ENCODE measurements at regions not wholly inside any gene's neighbourhood (a gene's known extent, or its start where the extent isn't known, plus 50 kb on each side); places are given as distances from the start of the nearest gene placed in this dataset.

DNA sequence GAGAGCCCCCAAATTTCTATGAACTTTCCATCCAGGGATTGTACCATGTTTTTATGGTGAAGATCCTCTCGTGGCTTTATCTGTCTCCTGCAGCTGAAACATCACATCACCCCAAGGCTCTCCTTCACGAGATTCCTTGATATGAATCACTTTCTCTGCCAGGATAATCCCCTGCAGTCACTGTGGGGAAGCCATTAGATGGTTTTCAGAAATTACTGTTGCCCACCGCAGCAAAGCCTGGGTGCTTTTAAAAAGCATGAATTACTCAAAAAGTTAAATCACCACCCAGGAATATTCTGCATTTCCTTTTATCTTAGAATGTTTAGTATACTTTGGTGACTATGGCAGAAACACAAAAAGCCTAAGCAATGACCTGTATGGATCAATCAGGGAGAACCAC lies 428.4 kb upstream of the SLC14A2 start:
- Histone ChIP-seq H3K27me3 (ENCODE audit: insufficient read depth, poor library complexity, severe bottlenecking) (no peaks in the 10 kb centered on the region), H3K4me1 (ENCODE audit: insufficient read depth, poor library complexity, severe bottlenecking) (no peaks in the 10 kb centered on the region), H3K4me3 (ENCODE audit: severe bottlenecking) (no peak overlapping the region), H3K27ac (ENCODE audit: poor library complexity, severe bottlenecking) (no peak overlapping the region), H3K36me3 (ENCODE audit: low read depth) (no peaks in the 10 kb centered on the region), H3K9me3 (ENCODE audit: severe bottlenecking) (no peaks in the 10 kb centered on the region)
- TF ChIP-seq, protein P1, sequence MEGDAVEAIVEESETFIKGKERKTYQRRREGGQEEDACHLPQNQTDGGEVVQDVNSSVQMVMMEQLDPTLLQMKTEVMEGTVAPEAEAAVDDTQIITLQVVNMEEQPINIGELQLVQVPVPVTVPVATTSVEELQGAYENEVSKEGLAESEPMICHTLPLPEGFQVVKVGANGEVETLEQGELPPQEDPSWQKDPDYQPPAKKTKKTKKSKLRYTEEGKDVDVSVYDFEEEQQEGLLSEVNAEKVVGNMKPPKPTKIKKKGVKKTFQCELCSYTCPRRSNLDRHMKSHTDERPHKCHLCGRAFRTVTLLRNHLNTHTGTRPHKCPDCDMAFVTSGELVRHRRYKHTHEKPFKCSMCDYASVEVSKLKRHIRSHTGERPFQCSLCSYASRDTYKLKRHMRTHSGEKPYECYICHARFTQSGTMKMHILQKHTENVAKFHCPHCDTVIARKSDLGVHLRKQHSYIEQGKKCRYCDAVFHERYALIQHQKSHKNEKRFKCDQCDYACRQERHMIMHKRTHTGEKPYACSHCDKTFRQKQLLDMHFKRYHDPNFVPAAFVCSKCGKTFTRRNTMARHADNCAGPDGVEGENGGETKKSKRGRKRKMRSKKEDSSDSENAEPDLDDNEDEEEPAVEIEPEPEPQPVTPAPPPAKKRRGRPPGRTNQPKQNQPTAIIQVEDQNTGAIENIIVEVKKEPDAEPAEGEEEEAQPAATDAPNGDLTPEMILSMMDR (IDR thresholded peaks at IDR 0.05; ENCODE audit: poor library complexity, severe bottlenecking) = no peak
- no peak for DNase-seq (ENCODE audit: low spot score)
- ATAC-seq (ENCODE audit: low read depth) = no peak

DNA sequence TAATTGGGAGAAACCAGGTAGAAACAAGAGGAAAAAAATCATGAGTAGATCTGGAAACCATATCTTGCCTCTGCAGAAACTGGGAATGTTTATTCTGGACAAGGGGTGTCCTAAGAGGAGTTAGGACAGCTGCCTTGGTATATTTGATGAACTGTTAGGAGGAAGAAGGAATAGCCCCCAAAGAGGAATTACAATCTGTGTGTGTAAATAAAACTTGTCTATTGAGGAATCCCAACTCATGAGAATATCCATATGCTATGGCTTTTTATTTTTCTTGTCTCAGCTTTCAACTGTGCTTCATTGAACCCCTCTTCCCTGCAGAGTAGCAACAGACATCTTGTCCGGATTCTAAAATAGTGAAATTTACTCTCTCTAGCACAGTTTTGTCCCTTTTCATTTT lies 423.5 kb upstream of the SLC14A2 start:
- Histone ChIP-seq H3K9me3 (ENCODE audit: severe bottlenecking) (no peaks in the 10 kb centered on the region), H3K4me3 (ENCODE audit: severe bottlenecking) (no peak overlapping the region), H3K4me1 (ENCODE audit: insufficient read depth, poor library complexity, severe bottlenecking) (no peaks in the 10 kb centered on the region), H3K36me3 (ENCODE audit: low read depth) (no peaks in the 10 kb centered on the region), H3K27ac (ENCODE audit: poor library complexity, severe bottlenecking) (no peak overlapping the region), H3K27me3 (ENCODE audit: insufficient read depth, poor library complexity, severe bottlenecking) (no peaks in the 10 kb centered on the region)
- DNase-seq (ENCODE audit: low spot score) (no peak), ATAC-seq (ENCODE audit: low read depth) (no peak)
- TF ChIP-seq, protein P1 (IDR thresholded peaks at IDR 0.05; ENCODE audit: poor library complexity, severe bottlenecking) = no peak

DNA sequence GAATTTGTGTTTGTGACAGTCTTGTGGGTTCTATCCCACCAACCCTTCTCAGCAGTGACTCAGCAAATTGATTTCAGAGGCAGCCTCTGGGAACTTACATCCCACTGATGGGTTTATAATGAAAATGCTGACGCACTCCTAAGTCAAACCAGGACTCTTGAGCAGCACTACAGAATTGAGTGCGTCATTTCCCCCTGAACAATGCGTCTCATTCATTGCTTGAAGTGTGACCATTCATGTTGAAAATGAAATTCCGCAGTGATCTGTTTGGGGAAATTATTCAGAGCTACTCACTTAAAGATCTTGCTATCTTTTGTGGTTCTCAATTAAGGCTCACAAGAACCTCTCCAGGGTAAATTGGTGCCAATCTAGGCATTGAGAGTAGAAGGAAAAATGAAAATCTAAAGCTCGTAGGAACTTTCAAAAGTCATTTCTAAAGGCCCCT lies 417.7 kb upstream of the SLC14A2 start:
- Histone ChIP-seq H3K4me3 (ENCODE audit: severe bottlenecking) (no peak overlapping the region), H3K27me3 (ENCODE audit: insufficient read depth, poor library complexity, severe bottlenecking) (no peaks in the 10 kb centered on the region), H3K27ac (ENCODE audit: poor library complexity, severe bottlenecking) (no peak overlapping the region), H3K36me3 (ENCODE audit: low read depth) (no peaks in the 10 kb centered on the region), H3K9me3 (ENCODE audit: severe bottlenecking) (no peaks in the 10 kb centered on the region), H3K4me1 (ENCODE audit: insufficient read depth, poor library complexity, severe bottlenecking) (no peaks in the 10 kb centered on the region)
- no peak for ATAC-seq (ENCODE audit: low read depth)
- DNase-seq (ENCODE audit: low spot score) = no peak
- TF ChIP-seq, protein P1 (IDR thresholded peaks at IDR 0.05; ENCODE audit: poor library complexity, severe bottlenecking) = no peak

DNA sequence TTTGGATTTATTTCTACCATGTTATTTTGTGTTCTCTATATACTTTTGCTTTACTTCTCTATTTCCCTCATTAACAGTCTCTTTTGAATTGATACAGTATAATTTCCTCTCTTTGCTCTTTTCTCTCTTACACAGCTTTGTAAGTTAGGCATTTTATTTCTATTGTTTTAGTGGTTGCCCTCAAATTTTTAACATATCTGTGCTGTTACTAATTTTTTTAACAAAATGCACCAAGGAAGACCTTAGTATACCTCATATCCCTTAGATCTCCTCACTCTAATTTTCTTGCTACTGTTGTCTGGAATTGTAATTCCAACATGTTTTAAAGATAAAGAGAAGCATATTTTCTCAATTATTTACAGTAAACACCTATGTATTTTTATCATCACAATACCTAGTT lies 416.8 kb upstream of the SLC14A2 start:
- TF ChIP-seq, protein P1 (IDR thresholded peaks at IDR 0.05; ENCODE audit: poor library complexity, severe bottlenecking) = no peak
- DNase-seq (ENCODE audit: low spot score) (no peak), ATAC-seq (ENCODE audit: low read depth) (no peak)
- H3K4me3 ChIP-seq (ENCODE audit: severe bottlenecking) = no peak overlapping the region
- H3K36me3 ChIP-seq (ENCODE audit: low read depth) = no peaks in the 10 kb centered on the region
- H3K9me3 ChIP-seq (ENCODE audit: severe bottlenecking) = no peaks in the 10 kb centered on the region
- no peak overlapping the region for H3K27ac ChIP-seq (ENCODE audit: poor library complexity, severe bottlenecking)
- H3K4me1 ChIP-seq (ENCODE audit: insufficient read depth, poor library complexity, severe bottlenecking) = no peaks in the 10 kb centered on the region
- no peaks in the 10 kb centered on the region for H3K27me3 ChIP-seq (ENCODE audit: insufficient read depth, poor library complexity, severe bottlenecking)

DNA sequence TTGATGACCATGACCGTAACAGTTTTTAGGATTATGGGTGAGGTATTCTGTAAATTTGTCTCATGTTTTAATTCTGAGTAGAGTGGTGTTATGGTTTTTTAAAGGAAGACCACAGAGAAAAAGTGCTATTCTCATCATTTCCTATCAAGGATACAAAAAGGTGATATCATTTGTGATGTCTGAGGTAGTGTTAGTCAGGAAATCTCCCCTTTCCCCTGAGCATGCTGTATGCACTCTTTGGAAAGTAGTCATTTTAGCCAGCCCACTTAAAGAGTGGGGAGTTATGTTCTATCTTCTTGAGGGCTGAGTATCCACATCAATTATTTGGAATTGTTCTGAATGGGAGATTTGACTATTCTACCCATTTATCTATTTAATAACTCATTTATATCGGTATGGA lies 414.2 kb upstream of the SLC14A2 start:
- ATAC-seq (ENCODE audit: low read depth) (no peak), DNase-seq (ENCODE audit: low spot score) (no peak)
- H3K27me3 ChIP-seq (ENCODE audit: insufficient read depth, poor library complexity, severe bottlenecking) = no peaks in the 10 kb centered on the region
- H3K27ac ChIP-seq (ENCODE audit: poor library complexity, severe bottlenecking) = no peak overlapping the region
- no peaks in the 10 kb centered on the region for H3K9me3 ChIP-seq (ENCODE audit: severe bottlenecking)
- TF ChIP-seq, protein P1 (IDR thresholded peaks at IDR 0.05; ENCODE audit: poor library complexity, severe bottlenecking) = no peak
- no peaks in the 10 kb centered on the region for H3K36me3 ChIP-seq (ENCODE audit: low read depth)
- H3K4me3 ChIP-seq (ENCODE audit: severe bottlenecking) = no peak overlapping the region
- no peaks in the 10 kb centered on the region for H3K4me1 ChIP-seq (ENCODE audit: insufficient read depth, poor library complexity, severe bottlenecking)
